HCT116 (cell line): ENCODE measurements at regions not wholly inside any gene's neighbourhood (a gene's known extent, or its start where the extent isn't known, plus 50 kb on each side); places are given as distances from the start of the nearest gene placed in this dataset.
"Not testable (repeated sequence)": the region's sequence is repeated elsewhere in the genome, so short reads cannot be mapped to it uniquely, and the experiment has no call there.

Source experiments
- EGR1 ChIP-seq: IDR thresholded peaks from 2 replicates; pipeline ENCODE4 v1.6.1; 2012; ENCODE audit warnings: low read depth
- EZH2 ChIP-seq: fragments of 200-600 bp; sonication (generic); IDR thresholded peaks from 2 replicates; pipeline ENCODE4 v1.6.1; 2017; ENCODE audit warnings: antibody characterized with exemption, mixed run types
- EZH2phosphoT487 ChIP-seq: fragments of 200-600 bp; IDR thresholded peaks from 2 replicates; pipeline ENCODE4 v1.6.1; 2018; ENCODE audit warnings: antibody characterized with exemption, borderline replicate concordance
- FOSL1 ChIP-seq: IDR thresholded peaks from 2 replicates; pipeline ENCODE4 v1.6.1; 2012; ENCODE audit warnings: low read depth
- POLR2A ChIP-seq: IDR thresholded peaks from 2 replicates; pipeline ENCODE4 v1.7.0; 2011; ENCODE audit warnings: borderline replicate concordance; ENCODE audit not compliant: insufficient read depth, insufficient read length; ENCODE audit errors: extremely low read depth
- POLR2AphosphoS5 ChIP-seq: IDR thresholded peaks from 2 replicates; pipeline ENCODE4 v1.6.1; 2011; ENCODE audit warnings: mild to moderate bottlenecking, low read depth, low read length, moderate library complexity
- RAD21 ChIP-seq: IDR thresholded peaks from 2 replicates; pipeline ENCODE4 v1.6.1; 2012; ENCODE audit warnings: low read depth, mild to moderate bottlenecking
- SIN3A ChIP-seq: IDR thresholded peaks from 2 replicates; pipeline ENCODE4 v1.6.1; 2012; ENCODE audit warnings: low read depth
- SRF ChIP-seq: IDR thresholded peaks from 2 replicates; pipeline ENCODE4 v1.6.1; 2012; ENCODE audit warnings: low read depth
- YY1 ChIP-seq: IDR thresholded peaks from 2 replicates; pipeline ENCODE4 v1.6.1; 2011; ENCODE audit warnings: low read length, low read depth, moderate library complexity, mild to moderate bottlenecking; ENCODE audit not compliant: insufficient replicate concordance; ENCODE audit errors: extremely low read depth
- ZFX ChIP-seq: fragments of 450-650 bp; IDR thresholded peaks from 2 replicates; pipeline ENCODE4 v1.6.1; 2017
- ZNF274 ChIP-seq: fragments of 200-500 bp; sonication (Bioruptor generic); IDR thresholded peaks from 2 replicates; pipeline ENCODE4 v1.6.1; 2014; ENCODE audit warnings: mild to moderate bottlenecking, low read depth, low read length, inconsistent platforms
- TF ChIP-seq, protein P1 (sequence below), 3 experiments: fragments of 200-600 bp in 1 of 3; sonication (generic) in 1 of 3; IDR thresholded peaks in 2 of 3; conservative IDR thresholded peaks in 1 of 3; 2 replicates each; pipeline ENCODE4 v1.5.1; 2012 to 2017; ENCODE audit warnings: low read depth in 2 of 3, low read length in 2 of 3, antibody characterized with exemption in 1 of 3, borderline replicate concordance in 1 of 3, control low read depth in 1 of 3, mild to moderate bottlenecking in 1 of 3, mixed read lengths in 1 of 3, mixed run types in 1 of 3, moderate library complexity in 1 of 3; ENCODE audit not compliant: insufficient read depth in 1 of 3
- TF ChIP-seq, protein P2 (sequence below): IDR thresholded peaks from 2 replicates; pipeline ENCODE4 v1.6.1; 2012

DNA sequence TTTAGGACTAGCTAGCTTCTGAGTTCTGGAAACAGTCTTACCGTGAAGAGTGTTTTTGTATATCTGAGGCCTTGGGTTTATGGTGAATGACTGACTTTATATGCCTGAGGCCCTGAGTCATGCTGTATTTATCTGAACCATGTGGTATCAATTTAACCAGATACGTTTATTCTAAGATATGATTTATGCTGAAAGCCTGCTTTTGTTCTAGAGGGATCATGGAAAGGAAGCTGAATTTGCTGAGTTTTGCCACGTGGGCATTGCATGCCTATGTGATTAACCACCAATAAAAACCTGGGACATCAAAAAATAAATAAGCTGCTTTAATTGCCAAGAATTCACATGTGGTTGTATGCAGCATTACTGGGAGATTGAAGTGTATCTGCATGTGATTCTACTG, 1374.7 kb upstream of the PCDH10 start:
- not testable (repeated sequence) for TF ChIP-seq EZH2, YY1, POLR2AphosphoS5, POLR2A, ZFX, SRF, ZNF274, EGR1, EZH2phosphoT487, RAD21, FOSL1, SIN3A
- TF ChIP-seq, protein P1, sequence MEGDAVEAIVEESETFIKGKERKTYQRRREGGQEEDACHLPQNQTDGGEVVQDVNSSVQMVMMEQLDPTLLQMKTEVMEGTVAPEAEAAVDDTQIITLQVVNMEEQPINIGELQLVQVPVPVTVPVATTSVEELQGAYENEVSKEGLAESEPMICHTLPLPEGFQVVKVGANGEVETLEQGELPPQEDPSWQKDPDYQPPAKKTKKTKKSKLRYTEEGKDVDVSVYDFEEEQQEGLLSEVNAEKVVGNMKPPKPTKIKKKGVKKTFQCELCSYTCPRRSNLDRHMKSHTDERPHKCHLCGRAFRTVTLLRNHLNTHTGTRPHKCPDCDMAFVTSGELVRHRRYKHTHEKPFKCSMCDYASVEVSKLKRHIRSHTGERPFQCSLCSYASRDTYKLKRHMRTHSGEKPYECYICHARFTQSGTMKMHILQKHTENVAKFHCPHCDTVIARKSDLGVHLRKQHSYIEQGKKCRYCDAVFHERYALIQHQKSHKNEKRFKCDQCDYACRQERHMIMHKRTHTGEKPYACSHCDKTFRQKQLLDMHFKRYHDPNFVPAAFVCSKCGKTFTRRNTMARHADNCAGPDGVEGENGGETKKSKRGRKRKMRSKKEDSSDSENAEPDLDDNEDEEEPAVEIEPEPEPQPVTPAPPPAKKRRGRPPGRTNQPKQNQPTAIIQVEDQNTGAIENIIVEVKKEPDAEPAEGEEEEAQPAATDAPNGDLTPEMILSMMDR (IDR thresholded peaks at IDR 0.05 in 2 of 3, conservative IDR thresholded peaks at IDR 0.05 in 1 of 3; ENCODE audit: borderline replicate concordance in 1 of 3, insufficient read depth in 1 of 3, low read depth in 2 of 3, low read length in 2 of 3): not testable (repeated sequence)
- TF ChIP-seq, protein P2, sequence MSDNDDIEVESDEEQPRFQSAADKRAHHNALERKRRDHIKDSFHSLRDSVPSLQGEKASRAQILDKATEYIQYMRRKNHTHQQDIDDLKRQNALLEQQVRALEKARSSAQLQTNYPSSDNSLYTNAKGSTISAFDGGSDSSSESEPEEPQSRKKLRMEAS: not testable (repeated sequence)
